ENCODE measurements at regions not wholly inside any gene's neighbourhood (a gene's known extent, or its start where the extent isn't known, plus 50 kb on each side); places are given as distances from the start of the nearest gene placed in this dataset.

DNA sequence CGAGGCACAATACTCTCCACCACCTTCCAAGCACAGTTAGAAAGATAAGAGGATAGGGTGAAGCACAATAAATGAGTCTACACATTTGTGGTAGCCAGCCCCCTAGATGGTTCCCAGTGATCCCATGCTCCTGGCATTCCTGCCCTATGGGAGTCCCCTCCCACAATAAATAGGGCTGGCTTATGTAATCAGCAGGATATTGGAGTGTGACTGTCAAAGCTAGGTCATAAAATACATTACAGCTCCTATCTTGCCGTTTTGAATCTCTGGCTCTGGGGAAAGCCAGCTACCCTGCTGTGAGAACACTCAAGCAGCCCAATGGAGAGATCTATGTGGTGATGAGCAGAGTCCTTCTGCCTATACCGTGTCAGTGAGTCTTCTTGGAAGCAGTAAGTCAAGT lies 198.7 kb upstream of the NOCT start:
- Mint-ChIP-seq H3K27me3 (peaks cover 0 to 8% of the 10 kb centered on the region in 2 donors), H3K4me3 (no peak overlapping the region), H3K27ac (no peak overlapping the region), H3K9me3 (peaks cover 0 to 2% of the 10 kb centered on the region in 2 donors), H3K36me3 (ENCODE audit: insufficient read depth) (no peaks in the 10 kb centered on the region), H3K4me1 (ENCODE audit: low read depth in 2 of 2) (no peaks in the 10 kb centered on the region)
- ATAC-seq (replicated peaks) (no peak), DNase-seq (no peak)

DNA sequence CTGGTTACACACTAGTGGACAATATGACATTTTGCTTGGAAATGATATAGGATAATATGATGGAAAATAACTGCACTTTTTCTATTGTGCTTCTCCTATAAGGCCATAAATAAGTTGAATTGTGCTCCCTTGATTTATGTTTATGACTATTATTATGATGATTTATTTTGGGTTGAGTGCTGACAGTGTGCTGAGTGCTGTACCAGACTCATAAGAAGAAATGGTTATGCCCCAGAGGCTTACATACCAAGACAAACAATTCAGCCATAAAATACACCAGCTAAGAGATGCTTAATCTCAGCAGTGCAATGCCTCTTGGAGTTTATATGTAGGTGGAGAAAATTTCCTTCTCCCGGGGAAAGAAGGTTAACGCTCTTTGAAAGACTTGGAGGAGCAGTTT lies 199.8 kb upstream of the NOCT start:
- no peaks in the 10 kb centered on the region for H3K36me3 Mint-ChIP-seq (ENCODE audit: insufficient read depth)
- peaks cover 0 to 2% of the 10 kb centered on the region in 2 donors for H3K9me3 Mint-ChIP-seq
- peaks cover 0 to 8% of the 10 kb centered on the region in 2 donors for H3K27me3 Mint-ChIP-seq
- no peak for ATAC-seq (replicated peaks)
- DNase-seq, result no peak
- no peak overlapping the region for H3K4me3 Mint-ChIP-seq
- H3K4me1 Mint-ChIP-seq (ENCODE audit: low read depth in 2 of 2), result no peaks in the 10 kb centered on the region
- no peak overlapping the region for H3K27ac Mint-ChIP-seq

DNA sequence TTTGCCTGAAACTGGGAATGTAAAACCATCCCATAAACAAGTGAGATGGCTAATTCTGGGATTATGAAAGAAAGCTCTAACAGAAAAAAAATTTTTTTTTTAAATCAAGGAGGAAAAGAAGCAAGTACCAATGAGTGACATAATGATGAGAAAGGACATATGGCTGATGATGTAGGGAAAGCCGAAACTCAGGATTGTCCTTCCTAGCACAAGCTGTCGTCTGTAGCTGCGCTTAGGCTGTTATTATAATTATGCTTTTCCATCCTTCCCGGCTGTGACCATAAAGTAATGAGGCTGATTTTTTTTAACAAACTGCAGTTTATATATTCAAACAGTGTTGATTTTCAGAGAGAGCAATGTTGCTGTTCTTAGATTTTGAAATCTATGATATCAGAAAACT lies 209.8 kb upstream of the NOCT start:
- Mint-ChIP-seq H3K27me3 (peaks cover 12 to 15% of the 10 kb centered on the region in 2 donors), H3K36me3 (ENCODE audit: insufficient read depth) (no peaks in the 10 kb centered on the region), H3K9me3 (no peaks in the 10 kb centered on the region), H3K4me1 (ENCODE audit: low read depth in 2 of 2) (no peaks in the 10 kb centered on the region), H3K27ac (no peak overlapping the region), H3K4me3 (no peak overlapping the region)
- no peak for ATAC-seq (replicated peaks)
- no peak for DNase-seq

DNA sequence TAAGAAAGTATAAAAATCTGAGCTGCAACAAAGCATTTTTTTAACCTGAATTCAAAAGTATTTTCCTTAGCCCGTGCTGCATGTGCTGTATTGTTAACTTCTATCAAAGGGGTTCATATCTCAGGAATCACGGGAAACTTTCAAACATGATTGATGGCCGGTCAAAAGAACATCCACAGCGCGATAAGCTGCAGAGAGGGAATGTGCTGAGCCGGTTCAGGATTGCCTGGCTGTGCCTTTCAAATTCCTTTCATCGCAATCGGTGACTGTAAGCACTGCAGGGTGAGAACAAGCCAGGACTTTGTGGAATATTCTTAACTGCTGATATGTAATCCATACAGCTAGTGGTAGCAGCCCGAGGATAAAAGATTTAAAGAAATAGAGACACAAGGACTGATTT lies 210.9 kb upstream of the NOCT start:
- no peaks in the 10 kb centered on the region for H3K36me3 Mint-ChIP-seq (ENCODE audit: insufficient read depth)
- peaks cover 15 to 16% of the 10 kb centered on the region in 2 donors for H3K27me3 Mint-ChIP-seq
- no peaks in the 10 kb centered on the region for H3K4me1 Mint-ChIP-seq (ENCODE audit: low read depth in 2 of 2)
- no peaks in the 10 kb centered on the region for H3K9me3 Mint-ChIP-seq
- ATAC-seq (replicated peaks), result no peak
- no peak overlapping the region for H3K4me3 Mint-ChIP-seq
- DNase-seq, result no peak
- no peak overlapping the region for H3K27ac Mint-ChIP-seq

DNA sequence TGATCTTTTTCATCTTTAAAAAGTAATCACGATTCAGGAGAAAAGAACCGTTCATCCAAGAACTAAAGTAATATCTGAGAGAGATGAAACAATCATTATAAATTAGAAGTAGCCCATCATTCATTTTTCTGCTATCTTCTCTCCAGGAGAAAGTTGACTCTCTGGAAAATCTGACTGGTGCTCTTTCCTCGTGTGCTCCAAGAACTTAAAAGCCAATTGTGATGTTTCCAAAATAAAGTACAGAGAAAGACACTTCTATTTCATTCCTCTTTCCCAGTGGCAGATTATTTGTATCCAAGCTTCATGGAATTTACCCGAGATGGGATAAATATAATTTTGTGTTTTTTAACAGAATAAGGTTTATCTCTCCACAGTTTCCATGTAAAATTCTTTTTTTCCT lies 212.5 kb upstream of the NOCT start:
- no peak overlapping the region for H3K4me3 Mint-ChIP-seq
- H3K9me3 Mint-ChIP-seq, result peaks cover 0 to 2% of the 10 kb centered on the region in 2 donors
- H3K4me1 Mint-ChIP-seq (ENCODE audit: low read depth in 2 of 2), result no peaks in the 10 kb centered on the region
- H3K27me3 Mint-ChIP-seq, result peaks cover 15 to 22% of the 10 kb centered on the region in 2 donors
- no peak for ATAC-seq (replicated peaks)
- DNase-seq, result no peak
- no peak overlapping the region for H3K27ac Mint-ChIP-seq
- no peaks in the 10 kb centered on the region for H3K36me3 Mint-ChIP-seq (ENCODE audit: insufficient read depth)

DNA sequence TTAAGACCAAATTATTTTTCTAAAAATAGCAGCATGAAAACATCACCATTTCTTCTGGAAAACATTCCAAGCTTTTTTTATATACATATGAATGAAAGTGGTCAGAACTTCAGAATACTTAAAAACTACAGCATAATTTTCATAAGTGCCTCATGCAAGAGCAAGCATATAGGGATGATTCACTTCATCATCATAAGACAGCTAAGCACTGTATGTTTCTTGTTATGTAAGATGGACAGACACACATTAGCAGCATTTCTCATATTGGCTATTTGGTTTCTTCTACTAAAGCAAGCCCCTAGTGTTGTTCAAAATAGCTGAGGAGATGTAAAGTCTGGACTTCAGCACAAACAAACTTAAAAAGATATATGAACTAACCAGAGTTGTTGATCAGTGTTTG lies 213.1 kb upstream of the NOCT start:
- peaks cover 15 to 22% of the 10 kb centered on the region in 2 donors for H3K27me3 Mint-ChIP-seq

DNA sequence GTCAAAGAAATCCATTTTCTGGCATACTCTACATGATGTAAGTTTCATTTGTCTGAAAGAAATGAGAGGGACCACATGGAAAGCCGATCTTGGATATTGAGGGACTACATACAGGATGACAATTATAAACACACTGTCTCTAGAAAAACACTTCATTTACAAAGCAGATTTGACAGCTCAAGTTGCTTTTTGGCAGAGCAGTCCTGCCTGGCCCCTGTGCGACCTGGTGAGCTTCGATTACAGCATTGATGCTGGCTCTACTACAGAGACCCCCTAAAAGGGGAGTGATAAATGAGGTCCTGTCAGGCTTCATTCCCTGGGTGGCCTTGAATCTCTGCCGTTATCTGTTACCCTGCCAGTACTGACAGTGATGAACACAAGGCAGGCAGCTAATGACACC lies 215.2 kb upstream of the NOCT start:
- H3K36me3 Mint-ChIP-seq (ENCODE audit: insufficient read depth), result no peaks in the 10 kb centered on the region
- ATAC-seq (replicated peaks) (no peak), DNase-seq (no peak)
- peaks cover 0 to 4% of the 10 kb centered on the region in 2 donors for H3K9me3 Mint-ChIP-seq
- peaks cover 15 to 19% of the 10 kb centered on the region in 2 donors for H3K27me3 Mint-ChIP-seq
- no peak overlapping the region for H3K4me3 Mint-ChIP-seq
- no peak overlapping the region for H3K27ac Mint-ChIP-seq
- no peaks in the 10 kb centered on the region for H3K4me1 Mint-ChIP-seq (ENCODE audit: low read depth in 2 of 2)

More for the DNA sequence above, 213.1 kb upstream of the NOCT start:
- Mint-ChIP-seq H3K36me3 (ENCODE audit: insufficient read depth) (no peaks in the 10 kb centered on the region), H3K4me3 (no peak overlapping the region), H3K27ac (no peak overlapping the region), H3K4me1 (ENCODE audit: low read depth in 2 of 2) (no peaks in the 10 kb centered on the region), H3K9me3 (peaks cover 0 to 2% of the 10 kb centered on the region in 2 donors)
- ATAC-seq (replicated peaks) (no peak), DNase-seq (no peak)

DNA sequence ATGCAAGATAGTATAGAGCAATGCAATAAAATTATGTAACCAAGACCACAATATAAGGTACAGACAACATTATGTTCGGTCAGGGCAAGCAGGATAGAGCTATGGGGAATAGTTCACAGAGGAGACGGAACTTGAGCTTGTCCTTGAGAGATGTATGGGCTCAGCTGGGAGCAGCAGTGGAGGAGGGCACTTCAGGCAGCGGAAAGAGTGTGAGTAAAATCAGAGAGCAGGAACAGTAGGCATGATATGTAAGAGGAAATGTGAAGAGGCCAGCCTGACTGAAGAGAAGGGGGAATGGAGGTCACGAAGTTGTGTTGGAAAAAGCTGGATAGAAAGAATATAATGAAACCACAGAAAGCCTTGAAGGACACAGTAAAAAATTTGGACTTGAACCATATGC lies 217.2 kb upstream of the NOCT start:
- no peak for DNase-seq
- Mint-ChIP-seq H3K9me3 (peaks cover 0 to 4% of the 10 kb centered on the region in 2 donors), H3K4me3 (no peak overlapping the region), H3K27me3 (peaks cover 5 to 19% of the 10 kb centered on the region in 2 donors), H3K27ac (no peak overlapping the region), H3K4me1 (ENCODE audit: low read depth in 2 of 2) (no peaks in the 10 kb centered on the region), H3K36me3 (ENCODE audit: insufficient read depth) (no peaks in the 10 kb centered on the region)
- no peak for ATAC-seq (replicated peaks)

DNA sequence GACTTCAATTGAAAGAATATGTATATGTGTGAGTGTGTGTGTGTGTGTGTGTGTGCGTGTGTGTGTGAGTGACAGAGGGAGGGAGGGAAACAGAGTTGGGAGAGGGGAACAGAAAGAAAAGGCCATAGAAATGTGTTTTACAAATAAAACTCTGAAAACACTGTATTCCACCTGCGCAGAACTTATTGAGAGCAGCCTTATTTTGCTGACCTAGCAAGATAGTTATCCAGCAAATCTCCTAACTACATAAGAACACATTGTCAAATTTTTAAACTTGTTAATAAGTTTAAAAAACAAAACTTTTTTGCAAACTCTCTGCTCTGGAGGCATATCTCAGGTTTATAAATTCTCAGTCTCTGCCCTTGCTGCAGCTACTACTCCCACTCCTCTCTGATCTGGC lies 217.9 kb upstream of the NOCT start:
- DNase-seq (no peak), ATAC-seq (replicated peaks) (no peak)
- Mint-ChIP-seq H3K4me1 (ENCODE audit: low read depth in 2 of 2) (no peaks in the 10 kb centered on the region), H3K36me3 (ENCODE audit: insufficient read depth) (no peaks in the 10 kb centered on the region), H3K4me3 (no peak overlapping the region), H3K27me3 (peaks cover 5 to 19% of the 10 kb centered on the region in 2 donors), H3K9me3 (peaks cover 0 to 4% of the 10 kb centered on the region in 2 donors), H3K27ac (no peak overlapping the region)

DNA sequence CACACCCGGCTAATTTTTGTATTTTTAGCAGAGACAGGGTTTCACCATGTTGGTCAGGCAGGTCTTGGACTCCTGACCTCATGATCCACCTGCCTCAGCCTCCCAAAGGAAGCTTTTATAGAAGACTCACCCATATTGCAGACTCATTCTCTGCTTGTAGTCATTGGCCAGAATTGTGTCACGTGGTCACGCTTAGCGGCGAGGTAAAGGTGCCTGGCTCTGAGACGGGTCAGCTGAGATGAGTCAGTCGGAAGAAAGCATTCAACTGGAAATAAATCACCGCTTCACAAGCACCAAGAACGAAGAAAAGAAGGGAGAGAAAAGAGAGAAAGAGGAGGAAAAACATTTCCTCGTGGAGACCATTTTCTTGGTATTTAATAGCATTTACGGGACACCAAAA lies 218.8 kb upstream of the NOCT start:
- no peak for DNase-seq
- H3K27me3 Mint-ChIP-seq, result peaks cover 5 to 19% of the 10 kb centered on the region in 2 donors
- H3K9me3 Mint-ChIP-seq, result peaks cover 0 to 4% of the 10 kb centered on the region in 2 donors
- ATAC-seq (replicated peaks), result no peak
- H3K4me3 Mint-ChIP-seq, result no peak overlapping the region
- no peak overlapping the region for H3K27ac Mint-ChIP-seq
- no peaks in the 10 kb centered on the region for H3K4me1 Mint-ChIP-seq (ENCODE audit: low read depth in 2 of 2)
- H3K36me3 Mint-ChIP-seq (ENCODE audit: insufficient read depth), result no peaks in the 10 kb centered on the region

DNA sequence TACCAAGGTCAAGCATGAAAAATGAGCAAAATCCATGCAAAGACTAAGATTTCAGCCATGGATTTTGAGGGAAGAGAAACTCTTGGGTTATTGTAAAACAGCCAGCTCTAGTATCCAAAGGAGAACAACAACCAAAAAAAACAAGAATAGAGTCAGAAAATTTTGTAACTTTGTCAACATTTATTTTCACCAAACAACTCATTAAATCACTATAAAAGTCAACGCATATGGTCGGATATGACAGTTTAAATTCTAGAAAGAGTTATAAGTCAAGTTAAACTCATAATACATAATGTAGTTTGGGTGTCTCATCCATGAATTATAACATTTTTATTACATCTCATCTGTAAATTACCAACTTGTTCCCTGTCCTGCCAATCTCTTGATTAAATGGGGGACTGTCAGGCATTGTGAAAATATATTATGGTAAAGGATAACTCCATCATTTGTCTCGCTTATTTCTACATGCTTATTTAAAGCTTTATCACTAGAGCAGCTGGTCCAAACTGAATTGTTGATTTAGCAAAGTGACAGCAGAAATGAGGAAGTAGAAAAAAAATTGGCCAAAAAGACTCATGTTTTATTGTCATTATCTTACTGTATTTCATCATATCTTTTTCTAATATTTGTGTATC lies 224.8 kb upstream of the NOCT start:
- peaks cover 3 to 7% of the 10 kb centered on the region in 2 donors for H3K9me3 Mint-ChIP-seq
- no peak overlapping the region for H3K4me3 Mint-ChIP-seq
- H3K4me1 Mint-ChIP-seq (ENCODE audit: low read depth in 2 of 2), result no peaks in the 10 kb centered on the region
- H3K27ac Mint-ChIP-seq, result no peak overlapping the region
- no peaks in the 10 kb centered on the region for H3K36me3 Mint-ChIP-seq (ENCODE audit: insufficient read depth)
- DNase-seq (no peak), ATAC-seq (replicated peaks) (no peak)
- H3K27me3 Mint-ChIP-seq, result peaks cover 0 to 14% of the 10 kb centered on the region in 2 donors

DNA sequence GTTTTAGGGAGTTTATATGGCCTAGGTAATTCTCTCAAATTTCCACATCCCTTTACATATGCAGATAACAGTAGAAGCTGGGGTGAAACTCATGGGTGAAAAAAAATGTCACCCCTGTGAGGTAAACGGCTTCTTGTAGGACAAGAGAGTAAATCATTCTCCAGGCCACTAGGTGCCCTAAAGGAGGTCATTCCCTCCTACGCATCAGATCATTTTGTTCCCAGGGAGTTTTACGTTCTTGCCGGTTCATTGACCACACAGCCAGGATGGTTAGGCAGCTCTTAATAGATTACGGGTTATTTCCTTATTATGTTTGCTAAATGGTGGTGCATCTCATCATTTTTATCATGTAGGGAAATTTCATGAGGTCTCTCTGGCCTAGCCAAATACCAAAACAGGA lies 225.8 kb upstream of the NOCT start:
- peaks cover 3 to 7% of the 10 kb centered on the region in 2 donors for H3K9me3 Mint-ChIP-seq
- H3K36me3 Mint-ChIP-seq (ENCODE audit: insufficient read depth), result no peaks in the 10 kb centered on the region
- no peaks in the 10 kb centered on the region for H3K4me1 Mint-ChIP-seq (ENCODE audit: low read depth in 2 of 2)
- H3K27me3 Mint-ChIP-seq, result peaks cover 0 to 17% of the 10 kb centered on the region in 2 donors
- ATAC-seq (replicated peaks) (no peak), DNase-seq (no peak)
- no peak overlapping the region for H3K27ac Mint-ChIP-seq
- H3K4me3 Mint-ChIP-seq, result no peak overlapping the region

DNA sequence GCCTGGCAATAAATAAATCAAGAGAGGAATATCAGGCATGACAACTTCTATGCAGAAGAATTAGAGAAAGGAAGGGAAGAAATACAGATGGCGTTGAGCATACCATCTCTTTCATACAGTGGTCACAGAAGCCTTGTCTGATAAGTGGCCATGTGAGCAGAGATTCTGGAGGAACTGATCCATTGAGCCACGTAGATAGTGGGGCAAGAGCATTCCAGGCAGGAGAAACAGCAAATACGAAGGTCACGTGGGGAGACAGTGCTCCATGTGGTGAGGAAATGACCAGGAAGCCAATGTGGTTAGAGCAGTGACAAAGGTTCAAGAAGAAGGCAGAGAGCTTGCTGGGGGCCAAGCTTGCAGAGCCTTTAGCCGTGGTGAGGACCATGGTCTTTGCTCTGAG lies 226.7 kb upstream of the NOCT start:
- no peaks in the 10 kb centered on the region for H3K36me3 Mint-ChIP-seq (ENCODE audit: insufficient read depth)
- H3K27me3 Mint-ChIP-seq, result peaks cover 0 to 25% of the 10 kb centered on the region in 2 donors
- ATAC-seq (replicated peaks), result no peak
- no peak for DNase-seq
- H3K9me3 Mint-ChIP-seq, result peaks cover 3 to 14% of the 10 kb centered on the region in 2 donors
- H3K4me3 Mint-ChIP-seq, result no peak overlapping the region
- H3K4me1 Mint-ChIP-seq (ENCODE audit: low read depth in 2 of 2), result no peaks in the 10 kb centered on the region
- H3K27ac Mint-ChIP-seq, result no peak overlapping the region

DNA sequence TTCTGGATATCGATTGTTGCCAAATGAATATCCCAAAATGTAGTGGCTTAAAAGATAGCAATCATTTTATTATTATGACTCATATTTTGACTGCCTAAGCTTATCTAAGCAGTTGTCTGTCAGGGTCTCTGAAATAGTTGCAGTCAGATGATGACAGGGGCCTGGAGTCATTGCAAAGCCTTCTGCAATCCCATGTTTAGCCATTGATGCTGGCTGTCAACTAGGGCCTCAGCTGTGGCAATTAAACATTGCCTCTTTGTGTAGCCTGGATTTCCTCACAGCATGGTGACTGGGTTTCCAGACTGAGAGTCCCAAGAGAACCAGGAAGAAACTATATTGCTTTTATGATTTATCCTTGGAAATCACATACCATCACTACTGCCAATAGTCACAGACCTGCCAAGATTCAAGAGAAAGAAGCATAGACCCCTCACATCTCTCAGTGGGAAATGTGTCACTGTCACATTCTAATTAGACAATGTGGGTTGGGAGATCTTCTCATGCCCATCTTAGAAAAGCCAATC lies 227.3 kb upstream of the NOCT start:
- Mint-ChIP-seq H3K4me3 (no peak overlapping the region), H3K27me3 (peaks cover 0 to 27% of the 10 kb centered on the region in 2 donors), H3K36me3 (ENCODE audit: insufficient read depth) (no peaks in the 10 kb centered on the region), H3K4me1 (ENCODE audit: low read depth in 2 of 2) (no peaks in the 10 kb centered on the region), H3K9me3 (peaks cover 3 to 14% of the 10 kb centered on the region in 2 donors), H3K27ac (no peak overlapping the region)
- DNase-seq (no peak), ATAC-seq (replicated peaks) (no peak)

All from effector memory CD8-positive, alpha-beta T cell (primary cell).